ENCODE measurements at regions not wholly inside any gene's neighbourhood (a gene's known extent, or its start where the extent isn't known, plus 50 kb on each side); places are given as distances from the start of the nearest gene placed in this dataset.
A peak's percentile ranks its signal among the peaks of the same experiment; 100 is the strongest.

- intact Hi-C loops (cut with DNase I) = no loop called here
- DNase-seq (no peak), ATAC-seq (no peak)
These were observed 309.7 kb upstream of the C2CD4B start for GRCh38 chr15:62474771-62475124.

- intact Hi-C loops (cut with DNase I) = no loop called here
- DNase-seq (no peak), ATAC-seq (no peak)
These were observed 310.5 kb upstream of the C2CD4B start for GRCh38 chr15:62475591-62475990.

- intact Hi-C loops (cut with DNase I) = no loop called here
- no peak for DNase-seq
These were observed 311.1 kb upstream of the C2CD4B start for GRCh38 chr15:62476163-62476562.

GRCh38 chr15:62477929-62478328, 312.8 kb upstream of the C2CD4B start:
- ATAC-seq (no peak), DNase-seq (no peak)
- intact Hi-C loops (cut with DNase I) = no loop called here

More at GRCh38 chr15:62476163-62476562, 311.1 kb upstream of the C2CD4B start:
- ATAC-seq = no peak

- no peak for DNase-seq
- intact Hi-C loops (cut with DNase I) = loop anchor here in 1 of 2 donors (5.0 kb wide), 1 partner anchor 41 kb away; no protein-coding TSS in a partner anchor
- peak; percentile 51 to 69 for ATAC-seq
These were observed 317.8 kb upstream of the C2CD4B start for GRCh38 chr15:62482785-62483429.

GRCh38 chr15:62483814-62484213, 318.7 kb upstream of the C2CD4B start:
- DNase-seq (peak; percentile 52), ATAC-seq (peak; percentile 75 to 94)
- intact Hi-C loops (cut with DNase I) = loop anchor here in 1 of 2 donors (5.0 kb wide), 1 partner anchor 42 kb away; no protein-coding TSS in a partner anchor

GRCh38 chr15:62485170-62485720, 320.2 kb upstream of the C2CD4B start:
- DNase-seq (no peak), ATAC-seq (no peak)
- intact Hi-C loops (cut with DNase I) = no loop called here

GRCh38 chr15:62486041-62486440, 321.0 kb upstream of the C2CD4B start:
- no peak for ATAC-seq
- intact Hi-C loops (cut with DNase I) = no loop called here

GRCh38 chr15:62488387-62488786, 323.3 kb upstream of the C2CD4B start:
- intact Hi-C loops (cut with DNase I) = no loop called here
- DNase-seq = no peak
- ATAC-seq = no peak

More at GRCh38 chr15:62486041-62486440, 321.0 kb upstream of the C2CD4B start:
- DNase-seq = no peak

GRCh38 chr15:62491642-62492041, 326.6 kb upstream of the C2CD4B start:
- intact Hi-C loops (cut with DNase I) = no loop called here
- ATAC-seq = no peak
- no peak for DNase-seq

GRCh38 chr15:62492900-62493299, 327.8 kb upstream of the C2CD4B start:
- ATAC-seq (peak in 1 of 2 donors; percentile 8), DNase-seq (no peak)
- intact Hi-C loops (cut with DNase I) = no loop called here

GRCh38 chr15:62494197-62494596, 329.1 kb upstream of the C2CD4B start:
- intact Hi-C loops (cut with DNase I) = no loop called here
- ATAC-seq (no peak), DNase-seq (no peak)

GRCh38 chr15:62495670-62496614, 330.9 kb upstream of the C2CD4B start:
- peak; percentile 70 to 93 for ATAC-seq
- intact Hi-C loops (cut with DNase I) = no loop called here
- peak; percentile 50 for DNase-seq

GRCh38 chr15:62497356-62497755, 332.3 kb upstream of the C2CD4B start:
- DNase-seq = no peak
- intact Hi-C loops (cut with DNase I) = no loop called here
- no peak for ATAC-seq

GRCh38 chr15:62498278-62498677, 333.2 kb upstream of the C2CD4B start:
- DNase-seq (no peak), ATAC-seq (no peak)
- intact Hi-C loops (cut with DNase I) = no loop called here

GRCh38 chr15:62498712-62499111, 333.6 kb upstream of the C2CD4B start:
- DNase-seq (no peak), ATAC-seq (no peak)
- intact Hi-C loops (cut with DNase I) = no loop called here

GRCh38 chr15:62500325-62500724, 335.2 kb upstream of the C2CD4B start:
- DNase-seq = no peak
- ATAC-seq = no peak
- intact Hi-C loops (cut with DNase I) = loop anchor here in 1 of 2 donors (5.0 kb wide), 1 partner anchor 108 kb away; the partner anchor contains the start of gene TLN2

- ATAC-seq (no peak), DNase-seq (no peak)
- intact Hi-C loops (cut with DNase I) = loop anchor here in 1 of 2 donors (5.0 kb wide), 1 partner anchor 110 kb away; the partner anchor contains the start of gene TLN2
These were observed 337.4 kb upstream of the C2CD4B start for GRCh38 chr15:62502451-62502850.

- ATAC-seq (peak in 1 of 2 donors; percentile 16), DNase-seq (peak; percentile 47)
- intact Hi-C loops (cut with DNase I) = loop anchor here in 1 of 2 donors (5.0 kb wide), 1 partner anchor 111 kb away; the partner anchor contains the start of gene TLN2
These were observed 338.4 kb upstream of the C2CD4B start for GRCh38 chr15:62503451-62503850.

- intact Hi-C loops (cut with DNase I) = no loop called here
- ATAC-seq = peak; percentile 10 to 43
- no peak for DNase-seq
These were observed 340.7 kb upstream of the C2CD4B start for GRCh38 chr15:62505762-62506161.
